ENCODE measurements at regions not wholly inside any gene's neighbourhood (a gene's known extent, or its start where the extent isn't known, plus 50 kb on each side); places are given as distances from the start of the nearest gene placed in this dataset.
"Not testable (repeated sequence)": the region's sequence is repeated elsewhere in the genome, so short reads cannot be mapped to it uniquely, and the experiment has no call there.

DNA sequence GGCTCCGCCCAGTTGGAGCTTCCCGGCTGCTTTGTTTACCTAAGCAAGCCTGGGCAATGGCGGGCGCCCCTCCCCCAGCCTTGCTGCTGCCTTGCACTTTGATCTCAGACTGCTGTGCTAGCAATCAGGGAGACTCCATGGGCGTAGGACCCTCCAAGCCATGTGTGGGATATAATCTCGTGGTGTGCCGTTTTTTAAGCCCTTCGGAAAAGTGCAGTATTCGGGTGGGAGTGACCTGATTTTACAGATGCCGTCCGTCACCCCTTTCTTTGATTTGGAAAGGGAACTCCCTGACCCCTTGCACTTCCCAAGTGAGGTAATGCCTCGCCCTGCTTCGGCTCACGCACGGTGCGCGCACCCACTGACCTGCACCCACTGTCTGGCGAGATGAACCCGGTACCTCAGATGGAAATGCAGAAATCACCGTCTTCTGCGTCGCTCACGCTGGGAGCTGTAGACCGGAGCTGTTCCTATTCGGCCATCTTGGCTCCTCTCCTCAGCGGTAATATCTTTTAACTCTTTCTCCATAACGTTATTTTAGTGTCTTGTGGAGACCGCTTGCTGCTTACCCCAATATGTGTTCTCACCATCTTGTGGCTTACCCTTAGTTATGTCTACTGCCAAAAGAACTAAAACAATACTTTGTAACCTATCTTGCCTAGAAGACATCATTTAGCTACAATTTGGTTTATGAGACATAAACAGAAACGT is 328.7 kb upstream of the EPHA5 start:
- DNase-seq: not testable (repeated sequence)

DNA sequence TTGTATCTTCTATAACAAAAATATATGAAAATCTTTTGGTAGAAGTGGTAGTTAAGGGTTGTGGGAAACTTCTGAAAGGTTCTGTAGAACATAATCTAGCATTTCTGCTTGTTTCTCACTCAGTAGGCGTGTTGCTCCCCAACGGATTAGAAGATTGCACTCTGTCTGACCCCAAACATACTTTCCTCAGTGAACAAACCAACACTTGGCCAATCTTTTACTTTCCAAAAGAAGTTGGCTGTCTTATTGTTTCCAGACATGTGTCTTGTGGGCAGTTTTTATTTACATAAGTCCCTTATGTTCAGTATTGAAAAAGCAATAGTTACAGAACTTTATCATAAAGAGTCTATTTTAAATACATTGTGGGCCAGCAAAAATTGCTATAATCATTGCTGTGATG is 312.8 kb upstream of the EPHA5 start:
- DNase-seq: no peak

DNA sequence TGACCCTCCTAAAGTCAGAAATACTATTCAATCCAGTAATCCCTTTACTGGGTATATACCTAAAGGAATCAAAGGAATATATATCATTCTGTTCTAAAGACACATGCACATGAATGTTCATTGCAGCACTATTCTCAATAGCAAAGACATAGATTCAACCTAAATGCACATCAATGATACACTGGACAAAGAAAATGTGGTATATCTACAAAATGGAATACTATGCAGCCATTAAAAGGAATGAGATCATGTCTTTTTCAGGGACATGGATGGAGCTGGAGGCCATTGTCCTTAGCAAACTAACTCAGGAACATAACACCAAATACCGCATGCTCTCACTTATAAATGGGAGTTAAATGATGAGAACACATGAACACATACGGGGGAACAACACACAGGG is 306.0 kb upstream of the EPHA5 start:
- DNase-seq: no peak

DNA sequence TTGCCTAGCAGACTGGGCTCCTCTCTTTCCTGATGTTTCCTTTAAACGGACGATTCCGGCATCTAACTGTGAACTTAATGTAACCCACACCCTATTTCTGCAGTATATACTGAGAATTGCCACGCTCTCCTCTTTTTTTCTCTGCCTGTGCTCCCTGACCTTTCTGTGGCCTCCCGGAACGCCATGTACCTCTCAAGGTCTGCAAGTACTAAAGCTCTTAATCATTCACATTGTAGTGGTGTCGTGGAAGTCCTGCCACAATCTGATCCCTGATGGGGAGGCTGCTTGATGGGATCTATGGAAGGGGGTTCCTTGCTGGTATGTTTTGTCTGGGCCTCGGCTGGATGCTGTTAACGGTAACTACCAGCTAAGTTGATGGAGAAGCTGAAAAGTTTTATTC is 302.9 kb upstream of the EPHA5 start:
- DNase-seq: no peak

DNA sequence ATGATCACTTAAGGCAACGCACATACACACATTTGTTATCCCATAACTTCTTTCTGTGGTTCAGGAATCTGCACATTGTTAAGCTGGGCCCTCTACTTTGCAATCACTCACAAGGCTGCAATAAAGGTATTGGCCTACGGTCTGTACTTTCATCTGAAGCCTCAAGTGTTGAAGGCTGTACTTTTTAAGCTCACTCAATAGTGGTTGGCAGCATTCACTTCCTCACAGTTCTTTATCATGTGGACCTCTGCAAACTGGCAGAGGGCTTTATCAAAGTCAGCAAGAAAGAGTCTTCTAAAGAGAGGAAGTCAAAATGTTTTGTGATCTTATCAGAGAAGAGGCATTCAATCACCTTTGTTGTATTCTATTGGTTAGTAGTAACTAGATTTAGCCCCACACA is 301.4 kb upstream of the EPHA5 start:
- DNase-seq: no peak

DNA sequence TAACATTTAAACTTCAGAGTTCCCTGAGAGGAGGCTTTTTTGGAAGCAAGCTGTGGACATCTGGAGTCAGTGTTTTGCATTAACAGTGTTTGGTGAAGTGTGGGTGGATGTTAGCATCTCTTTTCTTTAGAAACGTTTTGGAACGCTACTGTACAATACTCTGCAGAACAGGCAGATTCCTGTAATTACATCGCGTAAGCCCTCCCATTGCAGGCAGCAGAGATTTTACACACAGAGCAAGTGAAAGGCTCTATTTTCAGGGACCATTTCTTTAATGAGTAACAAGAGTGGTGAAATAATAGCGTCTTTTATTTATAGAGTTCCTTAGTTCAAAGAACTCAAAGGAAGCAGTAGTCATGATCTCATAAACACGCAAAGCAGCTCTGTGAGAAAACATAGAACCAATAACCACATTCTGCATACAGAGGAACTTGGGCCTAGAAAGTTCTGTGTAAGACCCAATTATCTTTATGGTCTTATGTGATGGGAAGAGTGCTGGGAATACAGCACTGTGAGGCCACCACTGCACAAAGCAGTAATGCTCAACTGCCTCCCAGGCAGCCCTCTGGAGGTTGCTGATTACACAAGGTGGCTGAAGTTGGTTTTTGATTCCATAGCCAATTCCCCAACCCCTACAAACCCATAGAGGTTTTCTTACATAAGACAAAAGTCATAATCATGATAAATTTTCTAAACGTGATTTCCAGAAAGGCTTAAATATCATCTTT is 298.7 kb upstream of the EPHA5 start:
- no peak for DNase-seq

DNA sequence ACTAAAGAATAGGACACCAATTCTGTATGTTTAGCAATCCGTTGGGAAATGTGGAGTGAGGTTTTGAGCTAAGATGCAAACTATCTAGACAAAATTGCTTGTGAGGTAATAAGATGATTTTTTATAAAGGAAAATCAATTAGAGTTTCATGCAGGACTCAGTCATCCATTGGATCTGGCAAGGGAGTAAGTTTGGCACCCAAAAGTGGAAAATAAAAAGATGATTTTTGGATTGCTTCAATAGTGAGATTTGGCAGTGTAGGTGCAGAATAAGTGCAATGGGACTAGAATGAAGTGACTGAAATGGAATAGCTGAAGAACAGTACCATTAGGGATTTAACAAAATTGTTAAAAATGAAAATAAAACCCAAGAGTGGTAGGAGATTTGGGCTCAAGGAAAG is 290.5 kb upstream of the EPHA5 start:
- no peak for DNase-seq

DNA sequence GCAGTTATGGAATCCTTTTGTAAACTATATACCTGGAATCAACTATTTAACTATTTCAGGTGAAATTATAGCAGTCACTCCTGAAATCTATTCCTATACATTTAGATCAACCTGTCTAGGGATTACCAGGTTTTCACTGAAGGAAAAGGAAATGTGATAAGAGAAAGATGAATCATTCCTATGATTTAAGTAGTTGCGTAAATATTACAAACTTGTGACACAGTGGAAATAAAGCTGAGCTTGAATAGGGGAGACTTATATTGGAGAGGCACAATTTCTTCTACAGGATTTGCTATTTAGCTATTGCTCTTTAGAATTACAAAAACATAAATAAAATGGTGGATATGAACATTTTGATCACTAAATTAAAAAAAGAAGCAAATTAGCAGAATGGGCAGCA is 284.1 kb upstream of the EPHA5 start:
- DNase-seq: no peak

DNA sequence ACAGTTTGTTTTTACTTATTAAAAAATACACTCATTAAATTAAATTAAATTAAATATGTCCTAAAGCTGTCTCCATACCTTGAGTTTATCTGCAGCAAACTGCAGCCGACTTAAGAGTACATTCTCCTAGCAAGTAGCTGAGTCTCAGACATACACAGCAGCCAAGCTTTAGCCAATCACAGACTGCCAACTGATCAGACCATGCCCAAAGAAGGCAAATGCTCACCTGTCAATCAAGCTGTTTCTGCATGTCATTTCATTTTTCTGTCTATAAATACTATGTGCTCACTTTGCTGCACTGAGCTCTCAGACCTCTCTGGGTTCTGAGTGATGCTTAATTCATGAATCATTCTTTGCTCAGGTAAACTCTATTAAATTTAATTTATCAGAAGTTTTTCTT is 280.9 kb upstream of the EPHA5 start:
- DNase-seq: no peak

DNA sequence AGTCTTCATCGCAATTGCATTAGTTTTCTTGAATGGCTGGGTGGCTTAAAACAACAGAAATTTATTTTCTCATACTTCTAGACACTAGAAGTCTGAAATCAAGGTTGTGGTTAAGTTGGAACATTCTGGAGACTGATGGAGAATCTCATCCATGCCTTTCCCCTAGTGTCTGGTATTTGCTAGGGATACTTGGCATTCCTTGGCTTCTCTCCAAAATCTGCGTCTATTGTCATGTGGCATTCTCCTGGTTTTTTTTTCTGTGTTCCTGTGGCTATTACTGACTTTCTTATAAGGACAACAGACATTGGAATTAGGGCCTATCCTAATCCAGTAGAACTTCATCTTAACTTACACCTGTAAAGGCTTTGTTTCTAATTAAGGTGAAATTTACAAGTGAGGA is 272.8 kb upstream of the EPHA5 start:
- no peak for DNase-seq

DNA sequence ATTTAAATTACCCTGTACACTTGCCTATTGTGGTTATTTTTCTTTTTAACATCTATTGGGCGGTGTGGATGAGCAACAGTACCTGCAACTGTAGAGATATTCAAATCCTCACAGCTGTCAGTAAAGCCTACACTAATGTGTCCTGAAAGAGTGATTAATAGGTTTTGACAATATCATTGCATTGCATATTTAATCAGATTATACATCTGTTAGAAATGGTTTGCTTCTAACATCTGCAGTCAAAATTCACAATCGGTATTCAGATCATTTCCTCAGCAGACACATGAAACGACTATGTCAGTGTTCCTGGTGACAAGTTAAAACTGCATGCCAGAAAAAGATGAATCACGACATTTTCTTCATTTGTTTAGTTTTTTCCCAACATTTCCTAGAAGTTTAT is 254.6 kb upstream of the EPHA5 start:
- DNase-seq: no peak

DNA sequence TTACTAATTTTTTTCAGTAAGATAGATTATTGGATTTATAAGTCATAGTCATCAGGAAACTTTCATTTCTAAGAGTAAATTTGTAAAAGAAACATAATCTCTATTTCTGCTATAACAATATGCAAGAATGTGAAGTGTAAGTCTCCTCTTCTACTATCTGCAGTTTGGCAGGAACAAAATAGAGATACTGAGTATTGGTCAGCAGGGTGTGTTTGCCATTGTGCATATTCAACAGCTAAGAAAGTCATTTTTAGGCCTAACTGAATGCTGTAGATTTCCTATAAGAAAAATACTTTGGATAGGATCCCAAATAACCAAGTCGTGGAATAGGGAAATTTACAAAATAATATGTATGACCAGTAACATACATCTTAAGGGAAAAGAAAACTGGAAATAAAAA is 253.3 kb upstream of the EPHA5 start:
- no peak for DNase-seq

DNA sequence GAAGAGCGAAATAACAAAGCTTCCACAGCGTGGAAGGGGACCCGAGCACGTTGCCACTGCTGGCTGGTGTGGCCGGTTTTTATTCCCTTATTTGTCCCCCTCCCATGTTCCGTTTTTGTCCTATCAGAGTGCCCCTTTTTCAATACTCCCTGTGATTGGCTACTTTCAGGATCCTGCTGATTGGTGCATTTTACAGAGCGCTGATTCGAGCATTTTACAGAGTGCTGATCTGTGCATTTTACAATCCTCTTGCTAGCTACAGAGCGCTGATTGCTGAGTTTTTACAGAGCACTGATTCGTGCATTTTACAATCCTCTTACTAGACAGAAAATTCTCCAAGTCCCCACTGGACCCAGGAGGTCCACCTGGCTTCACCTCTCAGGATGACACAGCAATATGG is 250.9 kb upstream of the EPHA5 start:
- no peak for DNase-seq

DNA sequence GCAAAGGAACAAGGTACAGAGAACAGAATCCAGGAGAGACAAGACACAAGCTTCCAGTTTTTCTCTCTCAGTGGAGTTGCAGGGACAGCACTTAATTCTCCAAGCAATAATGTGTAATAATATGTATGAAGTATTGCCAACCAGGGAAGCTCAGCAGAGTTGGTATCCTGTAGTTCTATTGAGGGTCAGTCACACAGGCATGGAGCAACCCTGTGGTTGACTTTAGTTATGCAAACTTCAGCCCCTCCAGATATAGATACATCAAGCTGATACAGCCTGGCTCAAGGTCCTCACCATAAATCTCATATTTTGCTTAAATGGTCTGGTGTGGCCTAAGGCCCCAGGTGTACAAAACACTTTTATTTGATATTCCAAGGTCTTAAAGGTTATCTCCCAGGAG is 248.6 kb upstream of the EPHA5 start:
- DNase-seq: no peak

DNA sequence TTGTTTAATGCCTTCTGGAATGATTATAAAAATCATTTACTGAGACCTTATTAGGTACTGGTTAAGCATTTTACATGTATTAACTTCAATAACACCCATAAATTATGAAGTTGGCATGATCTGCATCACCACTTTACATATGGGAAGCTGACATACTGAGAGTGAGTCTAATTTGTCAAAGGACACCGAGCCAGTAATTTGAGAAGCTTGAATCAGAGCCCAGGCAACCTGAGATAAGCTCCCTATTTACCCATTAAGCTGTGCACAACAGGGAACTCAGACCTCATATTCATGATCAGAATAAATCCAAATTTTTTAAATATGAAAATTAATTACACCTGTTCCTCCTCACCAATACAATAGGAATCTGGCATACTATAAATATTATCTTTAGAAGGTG is 247.9 kb upstream of the EPHA5 start:
- no peak for DNase-seq

DNA sequence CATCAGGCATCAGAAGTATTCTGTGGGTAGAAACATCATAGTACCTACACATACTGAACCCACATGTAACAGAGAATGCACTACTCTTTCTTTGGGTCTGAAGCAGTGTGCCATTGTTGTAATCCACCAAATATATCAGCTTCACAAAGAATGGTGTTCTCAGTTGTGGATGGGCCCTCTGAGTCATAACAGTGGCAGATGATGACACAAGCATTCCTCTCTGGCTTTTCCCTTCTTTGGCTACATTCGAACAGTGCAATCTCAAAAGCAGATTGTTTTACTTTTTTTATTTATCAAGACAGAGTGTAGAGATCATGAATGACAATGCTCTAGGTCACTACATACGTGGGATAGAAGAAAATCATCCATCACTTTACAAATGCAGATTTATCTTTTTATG is 247.2 kb upstream of the EPHA5 start:
- DNase-seq: no peak

DNA sequence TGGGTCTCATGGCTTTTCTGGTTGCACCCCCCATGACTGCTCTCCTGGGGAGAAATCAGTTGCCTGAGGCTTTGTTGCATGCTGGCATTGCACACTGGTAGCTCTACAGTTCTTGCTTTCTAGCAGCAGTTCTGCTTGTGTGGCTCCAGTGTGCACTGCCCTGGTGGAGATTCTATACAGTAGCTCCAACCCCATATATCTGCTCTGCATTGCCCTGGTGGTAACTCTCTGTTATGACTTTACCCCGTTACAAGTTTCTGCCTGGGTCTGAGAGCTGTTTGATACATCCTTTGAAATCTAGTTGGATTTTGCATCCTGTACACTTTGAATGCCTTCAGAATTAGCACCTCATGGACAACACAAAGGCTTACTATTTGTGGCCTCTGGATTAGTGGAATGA is 241.4 kb upstream of the EPHA5 start:
- no peak for DNase-seq

DNA sequence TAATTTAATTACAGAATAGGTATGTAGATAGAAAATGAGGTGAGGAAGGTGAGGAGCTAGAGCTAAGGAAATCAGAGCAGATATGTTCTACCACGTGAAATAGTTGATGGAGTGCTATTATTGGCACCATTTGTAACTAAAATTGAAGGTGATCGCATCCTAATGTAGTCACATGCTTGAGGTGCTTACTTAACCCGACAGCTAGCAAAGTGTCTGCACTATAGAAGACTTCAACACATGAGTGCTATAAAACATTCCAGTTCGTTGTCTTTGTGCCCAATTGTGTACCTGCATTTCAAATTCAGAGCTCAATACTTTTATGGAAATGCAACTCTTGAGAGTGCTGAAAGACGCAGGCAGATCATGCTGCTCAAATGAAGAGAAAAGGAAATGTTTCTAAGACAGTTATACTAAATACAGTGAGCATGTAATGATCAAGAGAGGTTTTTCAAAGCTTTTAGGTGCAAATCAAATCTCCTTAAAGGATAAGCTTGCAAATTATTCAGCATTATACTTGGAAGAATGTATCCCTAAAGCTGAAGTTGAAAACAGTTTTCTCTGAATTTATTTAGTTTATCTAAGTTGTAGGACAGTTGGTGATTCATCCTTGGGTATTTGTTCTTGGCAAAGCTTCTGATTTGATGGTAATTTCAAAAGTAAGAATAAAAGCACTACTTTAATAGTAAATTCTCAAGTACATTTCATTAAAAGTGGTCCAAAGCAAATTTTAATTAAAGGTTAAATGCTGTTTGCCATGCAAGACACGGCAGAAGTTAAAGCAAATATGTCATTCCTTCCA is 223.9 kb upstream of the EPHA5 start:
- DNase-seq: no peak

DNA sequence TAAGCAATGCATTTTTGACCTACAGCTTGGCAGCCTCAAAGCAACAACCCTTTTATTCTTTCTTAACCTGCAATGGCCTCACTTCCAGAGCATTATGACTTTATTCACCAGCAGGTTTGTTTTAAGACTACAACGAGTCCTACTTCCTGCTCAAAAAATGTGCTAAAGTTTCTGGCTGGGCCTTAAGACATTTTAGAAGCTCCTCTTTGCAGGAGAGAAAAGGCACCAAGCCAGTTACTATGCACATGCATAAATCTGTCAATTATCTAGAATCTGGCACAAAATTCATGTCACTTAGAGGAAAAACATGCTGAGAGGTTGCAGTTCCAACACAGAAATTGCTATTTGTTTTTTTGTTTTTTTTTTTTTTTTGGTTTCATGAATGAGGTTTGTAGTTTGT is 223.0 kb upstream of the EPHA5 start:
- no peak for DNase-seq

DNA sequence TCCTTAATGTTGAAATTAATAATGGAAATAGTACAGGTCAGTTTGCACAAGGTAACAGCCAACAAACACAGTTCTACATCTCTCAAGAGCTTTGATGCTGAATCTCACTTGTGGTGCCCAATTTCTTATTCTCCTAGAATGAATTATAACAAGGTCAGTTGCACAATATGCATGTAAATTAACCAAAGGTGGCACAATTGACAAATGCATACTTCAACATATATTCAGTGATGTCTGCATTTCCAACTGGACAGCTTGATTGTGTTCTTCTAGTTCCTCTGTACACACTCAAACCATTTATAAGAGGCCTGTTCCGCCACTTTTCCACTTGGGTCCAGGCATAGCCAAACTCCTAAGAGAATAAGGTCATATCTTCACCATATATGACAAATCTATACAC is 210.3 kb upstream of the EPHA5 start:
- DNase-seq: no peak

DNA sequence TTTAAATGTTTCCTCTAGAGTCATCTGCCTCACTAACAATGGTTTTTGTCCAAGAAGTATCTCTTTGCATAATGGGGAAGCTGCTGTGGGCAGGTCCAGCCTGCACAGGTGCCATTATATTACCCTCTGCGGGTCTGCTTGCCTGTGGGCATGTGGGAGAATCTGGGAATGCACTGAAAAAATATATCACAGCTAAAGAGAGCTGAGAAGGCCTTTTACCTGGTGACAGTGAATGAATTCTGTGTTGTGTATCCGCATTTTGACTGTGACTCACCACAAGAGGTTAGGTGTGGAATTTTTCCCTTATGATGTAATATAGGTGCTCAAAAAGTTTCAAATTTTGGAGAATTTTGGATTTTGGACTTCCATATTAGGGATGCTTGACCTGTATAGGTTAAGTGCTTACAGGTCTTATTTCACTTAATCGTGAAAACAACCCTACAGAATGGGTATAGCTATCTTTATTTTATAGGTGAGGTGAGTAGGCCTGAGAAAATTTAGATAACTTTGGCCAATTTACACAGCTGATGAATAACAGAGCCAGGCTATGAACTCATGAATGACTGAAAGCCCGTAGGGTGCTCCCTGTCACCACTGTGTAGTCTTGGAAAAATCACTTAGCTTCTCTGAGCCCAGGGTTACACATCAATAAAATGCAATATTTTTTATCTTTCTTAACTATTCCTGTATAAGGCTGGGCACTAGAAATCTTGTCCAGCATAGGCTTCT is 198.0 kb upstream of the EPHA5 start:
- DNase-seq: no peak

DNA sequence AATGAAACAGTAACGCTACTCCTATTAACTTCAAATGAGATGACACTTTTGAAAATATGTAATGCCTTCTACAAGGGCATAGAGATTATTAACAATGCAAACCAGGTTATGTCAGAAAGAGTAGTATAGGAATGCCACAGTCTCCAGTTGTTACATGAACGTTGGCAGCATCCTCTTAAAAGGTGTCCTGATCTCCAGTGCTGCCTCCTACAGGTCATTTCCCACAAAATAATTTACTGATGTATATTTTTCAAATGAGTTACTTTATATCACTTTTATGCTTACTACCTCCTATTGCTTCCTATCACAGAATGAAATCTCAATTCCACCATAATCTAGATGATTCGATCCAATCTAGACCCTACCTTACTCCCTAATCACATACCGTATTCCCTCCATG is 195.2 kb upstream of the EPHA5 start:
- no peak for DNase-seq

DNA sequence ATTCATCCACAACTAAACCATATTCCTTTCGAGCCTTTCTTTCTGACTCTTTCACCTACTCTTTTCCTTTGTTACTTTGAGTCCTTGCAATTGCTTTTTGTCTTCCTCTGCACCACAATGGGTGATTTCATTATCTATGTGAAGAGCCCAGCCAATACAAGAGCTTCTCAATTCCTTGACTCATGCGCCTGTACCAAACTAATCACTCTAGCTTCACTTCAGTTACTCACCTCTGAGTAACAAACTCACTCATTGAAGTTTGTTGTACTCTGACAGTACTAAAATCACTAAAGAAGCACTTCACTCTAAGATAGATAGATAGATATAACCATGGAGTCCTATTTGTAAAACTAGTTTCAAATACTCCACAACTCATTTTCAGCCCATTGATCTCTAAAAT is 191.7 kb upstream of the EPHA5 start:
- no peak for DNase-seq

Measured in central memory CD4-positive, alpha-beta T cell (primary cell).